Activated T-helper 2 cell treated with anti-CD3 and anti-CD28 coated beads, Interferon-gamma antibody, Interleukin-2, Interleukin-4, amounts not matched to agents 10 μg/mL and 5 μg/mL and 100 μg/mL, durations not matched to agents 14 hours and 24 hours and 36 hours (primary cell): ENCODE measurements at regions not wholly inside any gene's neighbourhood (a gene's known extent, or its start where the extent isn't known, plus 50 kb on each side); places are given as distances from the start of the nearest gene placed in this dataset.
"Not testable (repeated sequence)": the region's sequence is repeated elsewhere in the genome, so short reads cannot be mapped to it uniquely, and the experiment has no call there.

Experiments
- DNase-seq: peaks from one replicate; pipeline ENCODE4 v3.0.0; 2021; ENCODE audit warnings: low spot score
- H3K27ac Mint-ChIP-seq: one replicate; pipeline ENCODE4 v1.8.0; 2021; ENCODE audit warnings: mixed read lengths
- H3K27me3 Mint-ChIP-seq: one replicate; pipeline ENCODE4 v1.8.0; 2021; ENCODE audit warnings: low read depth, mixed read lengths
- H3K36me3 Mint-ChIP-seq: one replicate; pipeline ENCODE4 v1.8.0; 2021; ENCODE audit warnings: low read depth, mixed read lengths
- H3K4me1 Mint-ChIP-seq: one replicate; pipeline ENCODE4 v1.8.0; 2021; ENCODE audit warnings: low read depth, mixed read lengths
- H3K4me3 Mint-ChIP-seq: one replicate; pipeline ENCODE4 v1.8.0; 2021; ENCODE audit warnings: low read depth, mild to moderate bottlenecking, moderate library complexity, mixed read lengths
- H3K9me3 Mint-ChIP-seq: one replicate; pipeline ENCODE4 v1.8.0; 2021; ENCODE audit warnings: mixed read lengths
- intact Hi-C: fragments of 100-400 bp; cut with micrococcal nuclease; formaldehyde crosslinking; loops from one replicate; pipeline ENCODE4 v1.15.1; 2023

GRCh38 chr7:32694182-32694581, 197.4 kb downstream of the KBTBD2 start:
- no peak overlapping the region for H3K4me3 Mint-ChIP-seq
- H3K27ac Mint-ChIP-seq = no peak overlapping the region
- intact Hi-C loops = loop anchor here (5.0 kb wide), 1 partner anchor 413 kb away; the partner anchor contains the start of gene RP9
- peaks cover 4% of the 10 kb centered on the region for H3K27me3 Mint-ChIP-seq
- H3K9me3 Mint-ChIP-seq = no peaks in the 10 kb centered on the region
- no peak for DNase-seq
- peaks cover 5% of the 10 kb centered on the region for H3K4me1 Mint-ChIP-seq
- H3K36me3 Mint-ChIP-seq = no peaks in the 10 kb centered on the region

GRCh38 chr7:32691965-32692815, 196.9 kb downstream of the AVL9 start:
- not testable (repeated sequence) for H3K27me3 Mint-ChIP-seq, H3K4me3 Mint-ChIP-seq, H3K27ac Mint-ChIP-seq, DNase-seq, H3K4me1 Mint-ChIP-seq, H3K36me3 Mint-ChIP-seq, H3K9me3 Mint-ChIP-seq
- intact Hi-C loops = loop anchor here (5.0 kb wide), 1 partner anchor 415 kb away; the partner anchor contains the start of gene RP9

- H3K4me3 Mint-ChIP-seq, DNase-seq, H3K9me3 Mint-ChIP-seq, H3K4me1 Mint-ChIP-seq, H3K27me3 Mint-ChIP-seq, intact Hi-C loops, H3K36me3 Mint-ChIP-seq, H3K27ac Mint-ChIP-seq: not testable (repeated sequence)
Measured at GRCh38 chr7:32688092-32688491, 192.8 kb downstream of the AVL9 start.

GRCh38 chr7:32681174-32681518, 185.9 kb downstream of the AVL9 start:
- peaks cover 4% of the 10 kb centered on the region for H3K9me3 Mint-ChIP-seq
- H3K4me3 Mint-ChIP-seq = no peak overlapping the region
- no peak overlapping the region for H3K27ac Mint-ChIP-seq
- H3K4me1 Mint-ChIP-seq = no peaks in the 10 kb centered on the region
- no peak for DNase-seq
- H3K36me3 Mint-ChIP-seq = no peaks in the 10 kb centered on the region
- intact Hi-C loops = no loop called here
- H3K27me3 Mint-ChIP-seq = peaks cover 6% of the 10 kb centered on the region

GRCh38 chr7:32680259-32681173, 185.2 kb downstream of the AVL9 start:
- no peak for DNase-seq
- no peak overlapping the region for H3K4me3 Mint-ChIP-seq
- H3K36me3 Mint-ChIP-seq = no peaks in the 10 kb centered on the region
- H3K27me3 Mint-ChIP-seq = peaks cover 9% of the 10 kb centered on the region
- no peaks in the 10 kb centered on the region for H3K4me1 Mint-ChIP-seq
- H3K27ac Mint-ChIP-seq = no peak overlapping the region
- intact Hi-C loops = no loop called here
- peaks cover 4% of the 10 kb centered on the region for H3K9me3 Mint-ChIP-seq

GRCh38 chr7:32679192-32679591, 183.9 kb downstream of the AVL9 start:
- H3K9me3 Mint-ChIP-seq = peaks cover 4% of the 10 kb centered on the region
- H3K27ac Mint-ChIP-seq = no peak overlapping the region
- H3K4me1 Mint-ChIP-seq = no peaks in the 10 kb centered on the region
- no peak overlapping the region for H3K4me3 Mint-ChIP-seq
- H3K27me3 Mint-ChIP-seq = peaks cover 11% of the 10 kb centered on the region
- H3K36me3 Mint-ChIP-seq = no peaks in the 10 kb centered on the region
- intact Hi-C loops = no loop called here
- no peak for DNase-seq

GRCh38 chr7:32677593-32677992, 182.3 kb downstream of the AVL9 start:
- Mint-ChIP-seq H3K27ac (no peak overlapping the region), H3K4me3 (no peak overlapping the region), H3K9me3 (peaks cover 4% of the 10 kb centered on the region), H3K4me1 (no peaks in the 10 kb centered on the region), H3K27me3 (peaks cover 16% of the 10 kb centered on the region), H3K36me3 (no peaks in the 10 kb centered on the region)
- DNase-seq = no peak
- intact Hi-C loops = no loop called here

GRCh38 chr7:32676249-32676941, 181.1 kb downstream of the AVL9 start:
- no peak overlapping the region for H3K4me3 Mint-ChIP-seq
- no peak for DNase-seq

GRCh38 chr7:32673275-32673983, 178.1 kb downstream of the AVL9 start:
- Mint-ChIP-seq H3K36me3 (no peaks in the 10 kb centered on the region), H3K27me3 (peaks cover 16% of the 10 kb centered on the region), H3K4me1 (no peaks in the 10 kb centered on the region), H3K27ac (no peak overlapping the region), H3K4me3 (no peak overlapping the region), H3K9me3 (no peaks in the 10 kb centered on the region)
- no peak for DNase-seq
- intact Hi-C loops = no loop called here

More at GRCh38 chr7:32676249-32676941, 181.1 kb downstream of the AVL9 start:
- H3K9me3 Mint-ChIP-seq = no peaks in the 10 kb centered on the region
- no peak overlapping the region for H3K27ac Mint-ChIP-seq
- H3K36me3 Mint-ChIP-seq = no peaks in the 10 kb centered on the region
- intact Hi-C loops = no loop called here
- no peaks in the 10 kb centered on the region for H3K4me1 Mint-ChIP-seq
- peaks cover 14% of the 10 kb centered on the region for H3K27me3 Mint-ChIP-seq

- intact Hi-C loops = no loop called here
- Mint-ChIP-seq H3K36me3 (no peaks in the 10 kb centered on the region), H3K4me3 (no peak overlapping the region), H3K9me3 (no peaks in the 10 kb centered on the region), H3K27me3 (peaks cover 15% of the 10 kb centered on the region), H3K27ac (no peak overlapping the region), H3K4me1 (no peaks in the 10 kb centered on the region)
- no peak for DNase-seq
Measured at GRCh38 chr7:32670110-32671025, 175.1 kb downstream of the AVL9 start.

GRCh38 chr7:32669173-32669870, 174.0 kb downstream of the AVL9 start:
- H3K27ac Mint-ChIP-seq, H3K9me3 Mint-ChIP-seq, H3K4me3 Mint-ChIP-seq, H3K4me1 Mint-ChIP-seq, intact Hi-C loops, DNase-seq, H3K36me3 Mint-ChIP-seq: not testable (repeated sequence)
- peaks cover 15% of the 10 kb centered on the region for H3K27me3 Mint-ChIP-seq
